Epithelial cell of esophagus (primary cell): ENCODE measurements at regions not wholly inside any gene's neighbourhood (a gene's known extent, or its start where the extent isn't known, plus 50 kb on each side); places are given as distances from the start of the nearest gene placed in this dataset.

Experiments used
- DNase-seq: peaks from one replicate; pipeline ENCODE4 v3.0.0; 2010; ENCODE audit warnings: low read depth
- H3K4me3 ChIP-seq: 2 replicates; pipeline ENCODE4 v1.5.1; 2011; ENCODE audit warnings: mild to moderate bottlenecking, low read length, control low read depth
- TF ChIP-seq, protein P1 (sequence below): IDR thresholded peaks from 2 replicates; pipeline ENCODE4 v1.5.1; 2011; ENCODE audit warnings: low read depth, mild to moderate bottlenecking, low read length, control low read depth, inconsistent platforms; ENCODE audit not compliant: insufficient read depth; ENCODE audit errors: missing control alignments

DNA sequence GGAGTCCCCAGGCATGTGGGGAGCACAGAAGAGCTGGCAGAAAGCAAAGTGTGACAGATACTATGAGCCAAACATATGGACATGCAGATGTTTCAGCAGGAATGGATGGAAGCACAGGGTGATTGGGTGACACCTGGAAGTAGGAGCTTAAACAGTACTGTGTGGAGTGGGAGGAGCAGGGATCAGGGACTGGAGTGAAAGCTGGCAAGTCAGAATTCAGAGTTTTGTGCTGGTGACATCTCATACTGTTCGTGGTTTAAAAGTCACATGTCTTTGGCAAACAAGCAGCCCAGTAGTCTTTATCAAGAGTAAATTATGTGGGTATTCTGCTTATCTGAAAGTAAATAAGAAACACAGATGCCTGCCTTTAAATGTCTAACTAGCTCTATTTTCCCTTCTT, 408.2 kb downstream of the COG6 start:
- DNase-seq = no peak
- no peak overlapping the region for H3K4me3 ChIP-seq
- TF ChIP-seq, protein P1, sequence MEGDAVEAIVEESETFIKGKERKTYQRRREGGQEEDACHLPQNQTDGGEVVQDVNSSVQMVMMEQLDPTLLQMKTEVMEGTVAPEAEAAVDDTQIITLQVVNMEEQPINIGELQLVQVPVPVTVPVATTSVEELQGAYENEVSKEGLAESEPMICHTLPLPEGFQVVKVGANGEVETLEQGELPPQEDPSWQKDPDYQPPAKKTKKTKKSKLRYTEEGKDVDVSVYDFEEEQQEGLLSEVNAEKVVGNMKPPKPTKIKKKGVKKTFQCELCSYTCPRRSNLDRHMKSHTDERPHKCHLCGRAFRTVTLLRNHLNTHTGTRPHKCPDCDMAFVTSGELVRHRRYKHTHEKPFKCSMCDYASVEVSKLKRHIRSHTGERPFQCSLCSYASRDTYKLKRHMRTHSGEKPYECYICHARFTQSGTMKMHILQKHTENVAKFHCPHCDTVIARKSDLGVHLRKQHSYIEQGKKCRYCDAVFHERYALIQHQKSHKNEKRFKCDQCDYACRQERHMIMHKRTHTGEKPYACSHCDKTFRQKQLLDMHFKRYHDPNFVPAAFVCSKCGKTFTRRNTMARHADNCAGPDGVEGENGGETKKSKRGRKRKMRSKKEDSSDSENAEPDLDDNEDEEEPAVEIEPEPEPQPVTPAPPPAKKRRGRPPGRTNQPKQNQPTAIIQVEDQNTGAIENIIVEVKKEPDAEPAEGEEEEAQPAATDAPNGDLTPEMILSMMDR = no peak

DNA sequence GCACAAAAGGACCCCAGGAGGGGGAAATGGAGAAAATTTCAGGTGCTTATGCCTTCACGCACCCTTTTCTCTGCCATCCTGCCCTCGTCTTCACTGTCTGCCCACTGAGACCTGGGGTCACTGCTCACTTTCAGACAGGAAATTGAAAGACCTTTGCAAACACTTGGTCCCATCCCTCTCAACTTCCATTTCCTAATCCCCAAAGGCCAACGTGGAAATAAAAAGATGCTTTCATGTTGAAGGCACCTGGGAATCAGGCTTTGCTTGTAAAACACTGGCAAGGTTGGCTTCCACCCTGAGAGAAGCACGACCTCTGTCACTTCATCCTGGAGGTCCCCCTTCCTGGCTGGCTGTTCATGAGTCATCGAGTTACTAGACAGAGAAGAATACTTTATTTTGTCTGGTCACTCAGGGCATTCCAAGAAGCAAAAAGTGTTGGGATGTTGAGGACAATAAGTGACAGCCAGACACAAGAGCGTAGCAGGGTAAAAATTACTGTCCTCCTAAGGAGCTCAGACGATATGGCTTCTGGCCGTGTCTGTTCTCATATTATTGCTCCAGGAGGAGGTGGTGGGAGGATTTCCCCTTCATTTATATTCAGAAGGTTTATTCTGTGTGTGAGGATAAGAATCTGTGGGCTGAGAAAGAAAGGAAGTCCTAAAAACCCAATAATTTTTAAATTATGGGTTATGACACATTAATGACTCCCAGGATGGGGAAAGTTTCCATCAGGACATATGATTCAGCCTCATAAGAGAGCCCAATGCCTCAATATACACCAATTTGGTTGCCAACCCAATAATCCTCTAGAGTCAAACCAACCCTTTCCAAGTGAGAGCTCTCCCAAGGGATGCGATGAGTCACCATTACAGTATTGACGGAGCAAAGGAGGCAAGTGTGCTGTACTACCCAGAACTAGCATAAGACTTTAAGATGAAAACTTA, 409.0 kb downstream of the COG6 start:
- DNase-seq = peak; percentile 77
- TF ChIP-seq, protein P1 = no peak
- no peak overlapping the region for H3K4me3 ChIP-seq

DNA sequence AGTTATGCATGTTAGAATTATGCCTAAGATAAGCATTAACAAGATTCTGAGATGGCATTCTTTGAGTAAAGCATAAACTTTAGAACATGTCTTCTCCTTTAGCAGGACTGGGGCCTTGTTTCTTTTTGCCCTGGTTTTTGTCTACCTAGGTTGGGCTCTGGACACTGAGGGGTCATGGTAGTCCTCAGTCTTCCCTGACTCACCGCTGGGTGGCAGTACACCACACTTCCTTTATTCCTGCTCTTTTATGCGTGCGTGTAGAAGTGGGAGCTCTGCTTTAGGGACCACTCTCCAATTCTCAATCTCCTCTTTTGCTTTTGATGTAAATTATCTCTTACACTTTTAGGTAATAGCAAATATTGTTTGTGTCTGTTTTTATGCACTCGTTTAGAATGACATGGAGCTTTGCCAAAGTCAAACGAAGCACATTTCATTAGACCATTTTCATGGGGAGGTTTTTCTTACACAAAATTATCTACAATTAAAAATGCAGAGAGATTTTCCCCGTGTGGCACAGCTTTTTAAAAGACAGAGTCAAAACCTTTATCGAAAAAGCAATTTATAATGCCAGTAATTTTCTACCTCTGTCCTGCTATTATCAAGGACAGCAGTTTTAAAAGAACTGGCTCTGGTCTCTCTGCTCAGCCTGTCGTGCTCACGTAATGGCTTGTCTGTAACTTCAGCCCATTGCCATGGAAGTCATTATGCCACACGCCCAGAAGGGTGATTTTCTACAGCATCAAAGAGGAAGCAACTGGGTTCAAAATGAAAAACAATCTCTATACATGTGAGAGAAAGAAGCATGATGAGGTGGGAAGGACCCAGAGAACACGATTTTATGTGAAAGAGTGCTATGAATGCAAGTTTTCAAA, 413.9 kb downstream of the COG6 start:
- TF ChIP-seq, protein P1 = peak; percentile 92
- H3K4me3 ChIP-seq = no peak overlapping the region
- peak; percentile 73 for DNase-seq

DNA sequence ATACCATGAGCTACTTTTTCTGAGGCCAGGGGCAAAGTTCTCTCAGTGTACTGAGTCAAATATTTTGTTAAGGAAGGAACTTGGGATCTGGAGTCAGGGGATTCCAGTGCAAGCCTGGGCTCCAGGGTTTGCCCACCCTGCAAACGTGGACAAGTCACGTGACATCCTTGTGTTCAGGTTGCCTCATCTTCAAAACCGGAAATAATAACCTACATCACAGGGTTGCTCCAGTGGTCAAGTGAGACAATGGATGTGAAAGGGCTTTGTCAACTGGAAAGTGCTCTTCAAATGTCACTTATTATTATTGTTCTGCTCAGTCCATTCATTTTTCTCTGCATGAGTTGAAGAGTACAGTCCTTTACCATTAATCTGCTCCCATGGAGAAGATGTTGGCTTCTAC, 414.9 kb downstream of the COG6 start:
- no peak for DNase-seq
- H3K4me3 ChIP-seq = no peak overlapping the region
- TF ChIP-seq, protein P1 = no peak

DNA sequence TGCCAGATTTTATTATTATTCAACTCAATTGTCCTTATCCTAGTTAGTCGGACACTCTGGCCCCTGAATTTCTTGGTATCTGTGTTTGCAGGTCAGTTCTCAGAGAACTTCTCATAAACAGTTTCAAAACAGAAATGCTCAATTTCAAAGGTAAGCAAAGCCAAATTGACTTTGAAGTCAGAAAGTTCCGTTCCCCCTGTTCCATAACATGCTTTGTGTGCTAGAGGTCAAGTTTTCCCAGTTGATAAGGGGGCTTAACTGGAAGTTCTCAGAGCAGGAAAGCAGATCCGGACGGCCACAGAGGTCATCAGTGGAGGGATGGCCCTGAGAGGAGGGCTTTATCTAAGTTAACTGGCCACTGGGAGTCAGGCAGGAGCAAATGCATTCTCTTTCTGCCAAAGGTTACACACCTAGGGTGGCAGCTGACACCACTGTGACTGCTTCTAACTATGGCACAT, 417.2 kb downstream of the COG6 start:
- no peak for DNase-seq
- TF ChIP-seq, protein P1 = no peak

DNA sequence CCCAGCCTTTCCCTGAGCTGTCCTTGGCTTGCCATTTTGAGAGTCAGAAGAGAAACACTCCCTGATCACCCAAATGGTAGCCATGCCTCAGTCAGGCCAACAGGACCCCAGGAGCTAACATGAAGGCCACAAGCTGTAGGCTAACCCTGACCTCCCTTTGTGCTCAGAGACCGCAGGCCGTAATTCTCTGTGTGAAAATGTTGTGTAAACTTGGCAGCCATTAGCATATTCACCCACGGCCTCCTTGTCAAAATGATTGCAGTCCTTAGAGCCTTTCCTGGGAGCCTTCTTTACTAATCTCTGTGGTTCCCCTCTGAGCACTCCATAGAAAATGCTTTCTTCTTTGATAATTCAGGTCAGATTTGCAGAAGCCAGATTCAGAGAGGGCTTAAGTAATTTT, 418.9 kb downstream of the COG6 start:
- no peak for DNase-seq
- H3K4me3 ChIP-seq = no peak overlapping the region
- TF ChIP-seq, protein P1 = no peak

More for the DNA sequence above, 417.2 kb downstream of the COG6 start:
- no peak overlapping the region for H3K4me3 ChIP-seq
